ENCODE measurements at regions not wholly inside any gene's neighbourhood (a gene's known extent, or its start where the extent isn't known, plus 50 kb on each side); places are given as distances from the start of the nearest gene placed in this dataset.
"Not testable (repeated sequence)": the region's sequence is repeated elsewhere in the genome, so short reads cannot be mapped to it uniquely, and the experiment has no call there.

DNA sequence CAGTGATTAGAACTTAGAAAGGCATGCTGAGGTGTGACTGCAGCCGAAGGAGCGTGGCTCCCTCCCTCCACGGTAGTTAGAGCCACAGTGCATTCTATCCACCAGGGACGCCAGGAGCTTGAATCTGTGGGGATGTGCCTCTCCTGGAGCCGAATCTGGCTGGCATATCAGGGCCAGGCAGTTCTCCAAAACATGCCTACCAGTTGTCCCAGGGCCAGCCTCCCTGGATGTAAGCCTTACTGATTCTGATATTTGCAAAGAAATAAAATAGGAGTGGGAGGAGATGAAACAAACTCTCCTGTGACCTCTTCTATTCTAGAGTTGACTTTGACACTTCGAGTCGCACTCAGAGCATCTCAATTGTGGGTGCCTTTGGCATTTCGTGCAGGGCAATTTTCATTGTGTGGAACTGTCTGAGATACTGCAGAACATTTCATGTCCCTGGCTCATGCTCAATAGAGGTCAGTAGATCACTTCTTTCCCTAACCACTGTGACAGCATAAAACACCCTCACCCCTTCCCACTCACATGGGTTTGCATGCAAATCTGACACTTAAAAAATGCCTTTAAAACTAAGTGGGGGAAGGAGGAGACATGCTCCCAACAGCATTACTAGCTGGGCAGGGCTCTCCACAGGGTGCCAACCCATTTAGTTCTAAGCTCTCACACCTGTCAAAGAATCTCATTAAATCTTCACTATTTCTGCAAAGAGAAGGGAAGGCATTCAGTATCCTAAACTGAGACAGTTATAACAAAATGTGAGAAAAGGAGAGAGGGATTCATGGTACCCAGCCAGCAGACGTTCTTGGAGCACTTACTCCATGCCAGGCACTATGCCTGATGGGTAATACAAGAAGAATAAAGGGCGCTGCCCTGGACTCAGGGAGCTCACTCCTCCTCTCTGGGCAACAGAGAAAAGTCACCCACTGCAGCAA is 378.9 kb downstream of the PREX1 start:
- no peak overlapping the region for H3K4me3 ChIP-seq
- no peaks in the 10 kb centered on the region for H3K4me1 ChIP-seq
- peaks cover 5 to 7% of the 10 kb centered on the region in 2 donors for H3K9me3 ChIP-seq
- DNase-seq (ENCODE audit: low spot score in 2 of 2): no peak
- H3K36me3 ChIP-seq: no peaks in the 10 kb centered on the region
- intact Hi-C loops (cut with DNase I): no loop called here
- no peaks in the 10 kb centered on the region for H3K27me3 ChIP-seq
- no peak for TF ChIP-seq CTCF (IDR thresholded peaks at IDR 0.05)
- H3K27ac ChIP-seq: no peak overlapping the region

DNA sequence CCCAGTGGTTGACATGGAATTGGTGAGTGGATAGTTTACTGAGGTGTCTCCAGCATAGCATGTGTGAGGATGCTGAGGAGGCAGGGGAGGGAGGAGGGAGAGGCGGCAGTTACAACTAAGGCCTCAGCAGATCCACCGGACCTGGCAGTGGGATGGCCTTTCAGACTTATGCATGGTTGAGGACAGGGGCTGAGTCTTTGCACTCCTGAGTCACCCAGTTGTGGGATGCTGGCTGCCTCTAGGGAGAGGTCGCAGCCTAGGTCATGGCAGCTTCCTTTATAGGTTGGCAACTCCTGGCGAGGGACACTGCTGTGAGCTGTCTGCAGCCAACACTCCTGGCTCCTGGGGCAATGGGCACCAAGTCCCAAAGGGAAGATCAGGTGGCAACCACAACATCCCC is 380.3 kb downstream of the PREX1 start:
- intact Hi-C loops (cut with DNase I): no loop called here
- TF ChIP-seq CTCF (IDR thresholded peaks at IDR 0.05): no peak
- Histone ChIP-seq H3K36me3 (no peaks in the 10 kb centered on the region), H3K9me3 (peaks cover 5 to 12% of the 10 kb centered on the region in 2 donors), H3K27ac (no peak overlapping the region), H3K4me3 (no peak overlapping the region), H3K4me1 (no peaks in the 10 kb centered on the region), H3K27me3 (no peaks in the 10 kb centered on the region)
- no peak for DNase-seq (ENCODE audit: low spot score in 2 of 2)

DNA sequence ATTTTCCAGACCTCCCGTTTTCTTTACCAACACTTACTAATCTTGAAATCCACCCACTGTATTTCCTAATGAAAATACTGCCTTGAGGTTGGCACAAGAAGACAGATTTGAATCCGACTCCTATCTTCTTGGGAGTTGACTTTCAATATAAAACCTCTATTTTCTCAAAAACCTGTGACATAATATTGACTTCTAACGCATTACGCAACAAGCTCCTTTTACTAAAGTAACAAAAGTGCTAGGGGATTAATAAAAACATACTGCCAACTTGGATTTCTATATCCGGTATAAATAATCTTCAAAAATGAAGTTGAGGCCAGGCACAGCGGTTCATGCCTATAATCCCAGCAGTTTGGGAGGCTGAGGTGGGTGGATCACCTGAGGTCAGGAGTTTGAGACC is 382.0 kb downstream of the PREX1 start:
- H3K27ac ChIP-seq: no peak overlapping the region
- no peaks in the 10 kb centered on the region for H3K36me3 ChIP-seq
- no peaks in the 10 kb centered on the region for H3K27me3 ChIP-seq
- DNase-seq (ENCODE audit: low spot score in 2 of 2): no peak
- intact Hi-C loops (cut with DNase I): no loop called here
- H3K4me3 ChIP-seq: no peak overlapping the region
- H3K4me1 ChIP-seq: no peaks in the 10 kb centered on the region
- peaks cover 5 to 12% of the 10 kb centered on the region in 2 donors for H3K9me3 ChIP-seq
- TF ChIP-seq CTCF (IDR thresholded peaks at IDR 0.05): no peak

GRCh38 chr20:48444249-48444648 is 383.6 kb downstream of the PREX1 start:
- Histone ChIP-seq H3K9me3 (peaks cover 5 to 12% of the 10 kb centered on the region in 2 donors), H3K27me3 (no peaks in the 10 kb centered on the region), H3K27ac (no peak overlapping the region), H3K36me3 (no peaks in the 10 kb centered on the region), H3K4me3 (no peak overlapping the region), H3K4me1 (no peaks in the 10 kb centered on the region)
- TF ChIP-seq CTCF (IDR thresholded peaks at IDR 0.05): no peak
- intact Hi-C loops (cut with DNase I): no loop called here
- DNase-seq (ENCODE audit: low spot score in 2 of 2): no peak

DNA sequence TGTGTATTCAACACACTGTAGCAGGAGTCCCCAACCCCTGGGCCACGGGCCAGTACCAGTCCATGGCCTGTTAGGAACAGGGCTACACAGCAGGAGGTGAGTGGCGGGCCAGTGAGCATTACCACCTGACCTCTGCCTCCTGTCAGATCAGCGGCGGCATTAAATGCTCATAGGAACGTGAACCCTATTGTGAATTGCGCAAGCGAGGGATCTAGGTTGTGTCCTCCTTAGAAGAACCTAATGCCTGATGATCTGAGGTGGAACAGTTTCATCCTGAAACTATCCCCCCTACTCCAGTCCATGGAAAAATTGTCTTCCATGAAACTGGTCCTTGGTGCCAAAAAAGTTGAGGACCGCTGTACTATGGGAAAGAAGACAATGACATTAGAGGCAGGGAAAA is 386.9 kb downstream of the PREX1 start:
- H3K27ac ChIP-seq: no peak overlapping the region
- no peaks in the 10 kb centered on the region for H3K4me1 ChIP-seq
- peaks cover 5 to 16% of the 10 kb centered on the region in 2 donors for H3K9me3 ChIP-seq
- intact Hi-C loops (cut with DNase I): no loop called here
- no peak for TF ChIP-seq CTCF (IDR thresholded peaks at IDR 0.05)
- no peaks in the 10 kb centered on the region for H3K27me3 ChIP-seq
- H3K4me3 ChIP-seq: no peak overlapping the region
- H3K36me3 ChIP-seq: no peaks in the 10 kb centered on the region
- DNase-seq (ENCODE audit: low spot score in 2 of 2): no peak

GRCh38 chr20:48440261-48440660 is 387.5 kb downstream of the PREX1 start:
- H3K9me3 ChIP-seq: peaks cover 5 to 16% of the 10 kb centered on the region in 2 donors
- DNase-seq (ENCODE audit: low spot score in 2 of 2); H3K27me3 ChIP-seq; H3K4me1 ChIP-seq; H3K36me3 ChIP-seq; H3K27ac ChIP-seq; intact Hi-C loops (cut with DNase I); H3K4me3 ChIP-seq: not testable (repeated sequence)

Measured in ascending aorta (tissue), 2 donors.